ENCODE measurements at regions not wholly inside any gene's neighbourhood (a gene's known extent, or its start where the extent isn't known, plus 50 kb on each side); places are given as distances from the start of the nearest gene placed in this dataset.

GRCh38 chr12:16136219-16136988, 141.1 kb downstream of the SLC15A5 start:
- no peak for DNase-seq

- DNase-seq: no peak
Measured at GRCh38 chr12:16135323-16135722, 142.2 kb downstream of the SLC15A5 start.

GRCh38 chr12:16130343-16130742, 147.1 kb downstream of the SLC15A5 start:
- no peak for DNase-seq

GRCh38 chr12:16121953-16122352, 155.5 kb downstream of the SLC15A5 start:
- no peak for DNase-seq

- no peak for DNase-seq
Measured at GRCh38 chr12:16119618-16120415, 157.7 kb downstream of the SLC15A5 start.

- peak; percentile 63 for DNase-seq
Measured at GRCh38 chr12:16118586-16118985, 158.9 kb downstream of the SLC15A5 start.

GRCh38 chr12:16112612-16113560, 164.6 kb downstream of the SLC15A5 start:
- peak; percentile 60 for DNase-seq

- DNase-seq: no peak
Measured at GRCh38 chr12:16112130-16112529, 165.4 kb downstream of the SLC15A5 start.

GRCh38 chr12:16110596-16110995, 166.9 kb downstream of the SLC15A5 start:
- DNase-seq: no peak

- no peak for DNase-seq
Measured at GRCh38 chr12:16103851-16104250, 173.6 kb downstream of the SLC15A5 start.

- no peak for DNase-seq
Measured at GRCh38 chr12:16100206-16100605, 177.3 kb downstream of the SLC15A5 start.

GRCh38 chr12:16096273-16096849, 181.1 kb downstream of the SLC15A5 start:
- no peak for DNase-seq

GRCh38 chr12:16095531-16096110, 181.9 kb downstream of the SLC15A5 start:
- DNase-seq: no peak

- DNase-seq: no peak
Measured at GRCh38 chr12:16094437-16094836, 183.0 kb downstream of the SLC15A5 start.

GRCh38 chr12:16093825-16094224, 182.7 kb downstream of the DERA start:
- DNase-seq: no peak

- no peak for DNase-seq
Measured at GRCh38 chr12:16090974-16091373, 179.8 kb downstream of the DERA start.

- no peak for DNase-seq
Measured at GRCh38 chr12:16088421-16088820, 177.3 kb downstream of the DERA start.
